ENCODE measurements at regions not wholly inside any gene's neighbourhood (a gene's known extent, or its start where the extent isn't known, plus 50 kb on each side); places are given as distances from the start of the nearest gene placed in this dataset.

GRCh38 chr1:78434351-78434750 is 56.4 kb upstream of the PTGFR start:
- Histone ChIP-seq H3K4me1 (no peaks in the 10 kb centered on the region), H3K36me3 (no peaks in the 10 kb centered on the region), H3K27me3 (no peaks in the 10 kb centered on the region), H3K9me3 (no peaks in the 10 kb centered on the region), H3K27ac (no peak overlapping the region), H3K4me3 (no peak overlapping the region), H3K9ac (ENCODE audit: low read depth in 2 of 2, low read length in 2 of 2) (no peak overlapping the region)
- DNase-seq, result no peak
- no peak for TF ChIP-seq CTCF (IDR thresholded peaks at IDR 0.05)
- intact Hi-C loops (cut with DNase I), result no loop called here

- Histone ChIP-seq H3K4me3 (no peak overlapping the region), H3K36me3 (no peaks in the 10 kb centered on the region), H3K27ac (no peak overlapping the region), H3K27me3 (no peaks in the 10 kb centered on the region), H3K4me1 (no peaks in the 10 kb centered on the region), H3K9ac (ENCODE audit: low read depth in 2 of 2, low read length in 2 of 2) (no peak overlapping the region), H3K9me3 (no peaks in the 10 kb centered on the region)
- no peak for TF ChIP-seq CTCF (IDR thresholded peaks at IDR 0.05)
- no peak for DNase-seq
- intact Hi-C loops (cut with DNase I), result no loop called here
Observed at GRCh38 chr1:78436961-78437360, 53.8 kb upstream of the PTGFR start.

GRCh38 chr1:78437396-78437795 is 53.4 kb upstream of the PTGFR start:
- DNase-seq, result no peak
- intact Hi-C loops (cut with DNase I), result no loop called here
- Histone ChIP-seq H3K27me3 (no peaks in the 10 kb centered on the region), H3K4me1 (no peaks in the 10 kb centered on the region), H3K4me3 (no peak overlapping the region), H3K27ac (no peak overlapping the region), H3K9ac (ENCODE audit: low read depth in 2 of 2, low read length in 2 of 2) (no peak overlapping the region), H3K9me3 (no peaks in the 10 kb centered on the region), H3K36me3 (no peaks in the 10 kb centered on the region)
- no peak for TF ChIP-seq CTCF (IDR thresholded peaks at IDR 0.05)

GRCh38 chr1:78437941-78438340 is 52.8 kb upstream of the PTGFR start:
- no peak overlapping the region for H3K9ac ChIP-seq (ENCODE audit: low read depth in 2 of 2, low read length in 2 of 2)
- no peaks in the 10 kb centered on the region for H3K36me3 ChIP-seq
- DNase-seq, result no peak
- no peaks in the 10 kb centered on the region for H3K4me1 ChIP-seq
- TF ChIP-seq CTCF (IDR thresholded peaks at IDR 0.05), result no peak
- H3K27ac ChIP-seq, result no peak overlapping the region
- H3K4me3 ChIP-seq, result no peak overlapping the region
- no peaks in the 10 kb centered on the region for H3K27me3 ChIP-seq
- intact Hi-C loops (cut with DNase I), result no loop called here
- H3K9me3 ChIP-seq, result no peaks in the 10 kb centered on the region

GRCh38 chr1:78440381-78440793 is 50.4 kb upstream of the PTGFR start:
- intact Hi-C loops (cut with DNase I), result no loop called here
- no peak overlapping the region for H3K27ac ChIP-seq
- H3K9ac ChIP-seq (ENCODE audit: low read depth in 2 of 2, low read length in 2 of 2), result no peak overlapping the region
- no peaks in the 10 kb centered on the region for H3K36me3 ChIP-seq
- no peaks in the 10 kb centered on the region for H3K4me1 ChIP-seq
- no peaks in the 10 kb centered on the region for H3K9me3 ChIP-seq
- H3K4me3 ChIP-seq, result no peak overlapping the region
- no peaks in the 10 kb centered on the region for H3K27me3 ChIP-seq
- no peak for DNase-seq
- TF ChIP-seq CTCF (IDR thresholded peaks at IDR 0.05), result no peak
